ENCODE measurements at regions not wholly inside any gene's neighbourhood (a gene's known extent, or its start where the extent isn't known, plus 50 kb on each side); places are given as distances from the start of the nearest gene placed in this dataset.

DNA sequence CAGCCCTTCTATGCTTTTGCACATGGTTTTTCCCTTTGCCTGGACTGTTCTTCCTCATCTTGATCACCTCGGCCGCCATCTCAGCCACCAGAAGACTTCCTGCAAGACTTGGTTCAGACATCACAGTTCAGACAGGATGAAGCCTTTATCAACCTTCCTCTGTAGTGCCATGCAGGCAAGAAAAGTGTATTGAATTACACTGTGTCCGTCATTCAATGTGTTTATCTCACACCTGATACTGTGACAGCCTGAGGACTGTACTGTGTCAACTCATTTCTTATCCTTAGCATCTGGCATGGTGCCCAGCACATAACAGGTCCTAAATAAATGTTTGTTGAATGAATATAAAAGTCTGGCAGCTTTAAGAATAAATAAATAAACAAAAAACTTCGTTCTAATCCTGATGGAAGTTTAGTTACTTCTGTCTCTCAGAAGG is 133.3 kb upstream of the MAN1A1 start (continued):
- TF ChIP-seq CTCF (IDR thresholded peaks at IDR 0.05 in 2 of 3, conservative IDR thresholded peaks at IDR 0.05 in 1 of 3; ENCODE audit: insufficient read depth in 2 of 3, low read depth in 1 of 3, low read length in 3 of 3), result no peak
- no peak for TF ChIP-seq POLR3G (IDR thresholded peaks at IDR 0.05; ENCODE audit: extremely low read depth, insufficient read length, insufficient replicate concordance)
- TF ChIP-seq GATA2 (CRISPR knock-in tag; IDR thresholded peaks at IDR 0.05), result peak; percentile 79
- no peak for TF ChIP-seq ZBTB7A (IDR thresholded peaks at IDR 0.05; ENCODE audit: borderline replicate concordance, control insufficient read depth, low read depth, low read length)
- no peak for TF ChIP-seq NELFE (IDR thresholded peaks at IDR 0.05; ENCODE audit: insufficient read depth, insufficient read length)
- no peak for TF ChIP-seq NFXL1 (CRISPR knock-in tag; IDR thresholded peaks at IDR 0.05)
- peak; percentile 42; the same call in 1 of the 2 replicates for TF ChIP-seq EP400 (IDR thresholded peaks at IDR 0.05)
- TF ChIP-seq, protein P1, sequence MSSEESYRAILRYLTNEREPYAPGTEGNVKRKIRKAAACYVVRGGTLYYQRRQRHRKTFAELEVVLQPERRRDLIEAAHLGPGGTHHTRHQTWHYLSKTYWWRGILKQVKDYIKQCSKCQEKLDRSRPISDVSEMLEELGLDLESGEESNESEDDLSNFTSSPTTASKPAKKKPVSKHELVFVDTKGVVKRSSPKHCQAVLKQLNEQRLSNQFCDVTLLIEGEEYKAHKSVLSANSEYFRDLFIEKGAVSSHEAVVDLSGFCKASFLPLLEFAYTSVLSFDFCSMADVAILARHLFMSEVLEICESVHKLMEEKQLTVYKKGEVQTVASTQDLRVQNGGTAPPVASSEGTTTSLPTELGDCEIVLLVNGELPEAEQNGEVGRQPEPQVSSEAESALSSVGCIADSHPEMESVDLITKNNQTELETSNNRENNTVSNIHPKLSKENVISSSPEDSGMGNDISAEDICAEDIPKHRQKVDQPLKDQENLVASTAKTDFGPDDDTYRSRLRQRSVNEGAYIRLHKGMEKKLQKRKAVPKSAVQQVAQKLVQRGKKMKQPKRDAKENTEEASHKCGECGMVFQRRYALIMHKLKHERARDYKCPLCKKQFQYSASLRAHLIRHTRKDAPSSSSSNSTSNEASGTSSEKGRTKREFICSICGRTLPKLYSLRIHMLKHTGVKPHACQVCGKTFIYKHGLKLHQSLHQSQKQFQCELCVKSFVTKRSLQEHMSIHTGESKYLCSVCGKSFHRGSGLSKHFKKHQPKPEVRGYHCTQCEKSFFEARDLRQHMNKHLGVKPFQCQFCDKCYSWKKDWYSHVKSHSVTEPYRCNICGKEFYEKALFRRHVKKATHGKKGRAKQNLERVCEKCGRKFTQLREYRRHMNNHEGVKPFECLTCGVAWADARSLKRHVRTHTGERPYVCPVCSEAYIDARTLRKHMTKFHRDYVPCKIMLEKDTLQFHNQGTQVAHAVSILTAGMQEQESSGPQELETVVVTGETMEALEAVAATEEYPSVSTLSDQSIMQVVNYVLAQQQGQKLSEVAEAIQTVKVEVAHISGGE (CRISPR knock-in tag; IDR thresholded peaks at IDR 0.05), result no peak
- TF ChIP-seq MBD2 (IDR thresholded peaks at IDR 0.05; ENCODE audit: borderline replicate concordance, low read depth), result no peak
- peak; percentile 51; the same call in 1 of the 2 replicates for TF ChIP-seq ATF7 (IDR thresholded peaks at IDR 0.05)
- TF ChIP-seq RBFOX2 (IDR thresholded peaks at IDR 0.05; ENCODE audit: low read depth, low read length), result no peak
- no peak for TF ChIP-seq ATF3 (IDR thresholded peaks at IDR 0.05)
- TF ChIP-seq ATF3 (CRISPR knock-in tag; conservative IDR thresholded peaks at IDR 0.05), result 0 out of 2 replicates have a peak, but pooled peaks have one; percentile 35
- no peak for TF ChIP-seq PTBP1 (IDR thresholded peaks at IDR 0.05; ENCODE audit: low read depth, low read length)
- TF ChIP-seq ZNF551 (CRISPR knock-in tag; IDR thresholded peaks at IDR 0.05), result no peak
- peak; percentile 72 for TF ChIP-seq STAT5A (IDR thresholded peaks at IDR 0.05; ENCODE audit: borderline replicate concordance, low read length)
- no peak for TF ChIP-seq FIP1L1 (IDR thresholded peaks at IDR 0.05; ENCODE audit: low read depth, low read length, poor library complexity, severe bottlenecking)
- peak; percentile 54; the same call in 1 of the 2 replicates for TF ChIP-seq JUND (IDR thresholded peaks at IDR 0.05; ENCODE audit: borderline replicate concordance, low read depth, low read length)
- TF ChIP-seq JUND (tag; IDR thresholded peaks at IDR 0.05; ENCODE audit: borderline replicate concordance, low read depth, low read length), result peak; percentile 36; the same call in 1 of the 3 replicates
- TF ChIP-seq MTA3 (IDR thresholded peaks at IDR 0.05; ENCODE audit: borderline replicate concordance), result 0 out of 2 replicates have a peak, but pooled peaks have one; percentile 23
- TF ChIP-seq MNT (conservative IDR thresholded peaks at IDR 0.05), result 0 out of 4 replicates have a peak, but pooled peaks of 1 of the 2 experiments have one; percentile 34
